Panc1 (cell line): ENCODE measurements at regions not wholly inside any gene's neighbourhood (a gene's known extent, or its start where the extent isn't known, plus 50 kb on each side); places are given as distances from the start of the nearest gene placed in this dataset.

Experiments
- SIN3A ChIP-seq: IDR thresholded peaks from 2 replicates; pipeline ENCODE4 v1.6.1; 2012; ENCODE audit warnings: low read depth, mild to moderate bottlenecking, low read length, moderate library complexity, borderline replicate concordance; ENCODE audit not compliant: insufficient read depth
- TF ChIP-seq, protein P1 (sequence below): fragments of 450-650 bp; IDR thresholded peaks from 2 replicates; pipeline ENCODE4 v1.5.1; 2017; ENCODE audit warnings: mild to moderate bottlenecking

DNA sequence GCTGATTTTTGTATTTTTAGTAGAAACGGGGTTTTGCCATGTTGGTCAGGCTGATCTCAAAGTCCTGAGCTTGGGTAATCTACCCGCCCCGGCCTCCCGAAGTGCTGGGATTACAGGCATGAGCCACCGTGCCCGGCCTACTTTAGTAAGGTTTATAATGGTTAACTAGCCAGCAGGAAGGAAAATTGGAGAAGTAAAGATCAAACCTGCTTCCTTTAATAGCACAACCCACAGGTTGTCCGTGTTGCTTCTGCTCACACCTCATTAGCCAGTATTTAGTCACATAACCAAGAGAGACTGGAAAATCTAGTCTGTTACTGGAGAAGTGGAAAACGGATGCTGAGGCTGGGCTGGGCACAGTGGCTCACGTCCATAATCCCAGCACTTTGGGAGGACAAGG lies 51.9 kb upstream of the TBL1XR1 start:
- TF ChIP-seq, protein P1, sequence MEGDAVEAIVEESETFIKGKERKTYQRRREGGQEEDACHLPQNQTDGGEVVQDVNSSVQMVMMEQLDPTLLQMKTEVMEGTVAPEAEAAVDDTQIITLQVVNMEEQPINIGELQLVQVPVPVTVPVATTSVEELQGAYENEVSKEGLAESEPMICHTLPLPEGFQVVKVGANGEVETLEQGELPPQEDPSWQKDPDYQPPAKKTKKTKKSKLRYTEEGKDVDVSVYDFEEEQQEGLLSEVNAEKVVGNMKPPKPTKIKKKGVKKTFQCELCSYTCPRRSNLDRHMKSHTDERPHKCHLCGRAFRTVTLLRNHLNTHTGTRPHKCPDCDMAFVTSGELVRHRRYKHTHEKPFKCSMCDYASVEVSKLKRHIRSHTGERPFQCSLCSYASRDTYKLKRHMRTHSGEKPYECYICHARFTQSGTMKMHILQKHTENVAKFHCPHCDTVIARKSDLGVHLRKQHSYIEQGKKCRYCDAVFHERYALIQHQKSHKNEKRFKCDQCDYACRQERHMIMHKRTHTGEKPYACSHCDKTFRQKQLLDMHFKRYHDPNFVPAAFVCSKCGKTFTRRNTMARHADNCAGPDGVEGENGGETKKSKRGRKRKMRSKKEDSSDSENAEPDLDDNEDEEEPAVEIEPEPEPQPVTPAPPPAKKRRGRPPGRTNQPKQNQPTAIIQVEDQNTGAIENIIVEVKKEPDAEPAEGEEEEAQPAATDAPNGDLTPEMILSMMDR, result no peak
- no peak for TF ChIP-seq SIN3A
